GM18858 (cell line): ENCODE measurements at regions not wholly inside any gene's neighbourhood (a gene's known extent, or its start where the extent isn't known, plus 50 kb on each side); places are given as distances from the start of the nearest gene placed in this dataset.
"Not testable (repeated sequence)": the region's sequence is repeated elsewhere in the genome, so short reads cannot be mapped to it uniquely, and the experiment has no call there.

Experiments
- ATAC-seq: cut with Tn5 transposase; IDR thresholded peaks from one replicate; pipeline ENCODE4 v1.9.1; 2021; ENCODE audit not compliant: unreplicated experiment

DNA sequence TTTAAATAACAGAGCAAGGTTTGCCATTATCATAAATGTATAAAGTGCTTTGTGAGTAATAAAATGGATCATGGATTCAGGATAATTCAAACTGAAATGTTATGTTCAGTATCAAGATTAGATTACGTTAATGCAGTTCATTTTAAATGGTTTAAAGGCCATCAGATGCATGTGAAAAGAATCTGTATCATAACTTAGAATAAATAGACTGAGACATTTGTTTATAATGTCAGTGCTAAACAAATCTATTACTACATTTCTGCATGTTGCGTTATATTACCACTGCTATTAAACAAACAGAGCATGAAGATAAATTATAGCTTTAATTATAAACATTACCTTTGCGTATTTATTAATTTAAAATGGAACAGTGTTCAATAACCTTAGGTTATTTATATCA lies 160.2 kb downstream of the TOX3 start:
- no peak for ATAC-seq

DNA sequence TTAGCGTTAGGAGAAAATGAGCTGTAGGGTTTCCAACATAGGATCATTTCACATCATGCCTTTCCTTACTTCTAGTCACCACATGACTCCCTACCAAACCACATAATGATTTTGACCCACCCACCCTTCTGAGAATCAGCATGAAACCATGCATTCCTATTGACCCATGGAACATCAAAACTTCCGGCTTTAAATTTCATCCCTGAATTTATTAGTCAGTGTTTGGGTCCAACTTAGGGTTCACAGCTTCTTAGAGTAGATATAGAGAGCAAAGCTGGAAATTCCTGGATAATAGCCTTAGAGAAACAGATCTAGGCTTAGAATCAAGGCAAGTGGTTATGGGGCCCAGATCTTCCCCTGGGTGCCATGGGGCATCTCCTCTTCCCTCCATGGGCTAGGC lies 162.6 kb downstream of the TOX3 start:
- no peak for ATAC-seq

DNA sequence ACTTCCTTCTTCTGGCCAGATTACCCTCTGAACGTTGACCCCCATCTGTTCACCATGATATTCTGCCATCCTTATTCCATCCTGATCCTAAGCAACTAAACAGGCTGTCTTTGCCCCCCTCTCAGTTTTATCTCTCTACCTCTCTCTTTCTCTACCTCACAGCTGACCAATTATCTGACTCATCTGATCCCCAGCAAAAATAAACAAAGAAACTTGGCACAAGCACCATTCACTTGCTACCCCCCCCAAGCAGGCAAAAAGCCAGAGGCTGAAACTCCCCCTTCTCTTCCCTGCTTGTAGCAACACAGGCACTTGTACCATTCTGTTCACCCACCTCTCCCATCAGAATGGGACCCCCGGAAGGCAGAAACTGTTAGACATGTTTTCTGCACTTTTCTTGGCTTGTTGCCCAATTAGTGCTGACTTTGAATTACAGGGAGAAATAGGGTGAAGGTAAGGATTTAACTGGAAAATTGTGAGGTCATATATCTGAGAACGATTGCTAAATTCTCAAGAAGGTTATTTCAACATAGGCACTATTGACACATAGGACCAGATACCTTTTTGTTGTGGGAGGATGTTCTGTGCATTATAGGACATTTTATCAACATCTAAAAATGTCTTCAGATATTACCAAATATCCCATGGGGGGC lies 163.2 kb downstream of the TOX3 start:
- ATAC-seq = no peak

DNA sequence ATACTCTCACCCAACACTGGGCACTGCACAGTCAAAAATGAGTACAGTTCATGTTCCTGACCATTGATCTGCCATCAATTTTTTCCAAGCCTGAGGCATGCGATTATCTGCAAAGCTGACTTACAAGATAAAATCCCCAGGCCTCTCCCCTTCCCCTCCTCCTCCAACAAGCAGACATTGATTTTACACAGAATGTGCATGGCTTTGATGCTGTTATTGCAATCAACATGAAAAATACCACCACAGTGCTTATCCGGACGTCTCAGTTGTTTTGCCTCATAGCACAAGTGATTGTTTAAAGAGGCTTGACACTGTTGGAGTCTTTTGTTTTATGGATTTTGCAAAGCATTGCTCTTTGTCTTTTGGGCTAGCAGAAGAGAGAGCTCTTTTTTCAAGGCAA lies 163.8 kb downstream of the TOX3 start:
- no peak for ATAC-seq

DNA sequence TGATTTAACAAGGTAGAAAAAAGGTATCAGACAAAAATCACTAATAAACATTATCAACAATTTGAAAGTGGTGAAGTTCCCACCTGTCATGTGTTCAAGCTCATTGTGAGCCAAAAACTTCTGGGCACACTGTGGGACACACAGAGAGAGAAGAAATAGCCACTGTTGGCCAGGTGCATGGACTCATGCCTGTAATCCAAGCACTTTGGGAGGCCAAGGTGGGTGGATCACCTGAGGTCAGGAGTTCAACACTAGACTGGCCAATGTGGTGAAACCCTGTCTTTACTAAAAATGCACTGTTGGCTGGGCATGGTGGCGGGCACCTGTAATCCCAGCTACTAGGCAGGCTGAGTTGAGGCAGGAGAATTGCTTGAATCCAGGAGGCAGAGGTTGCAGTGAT lies 167.4 kb downstream of the TOX3 start:
- ATAC-seq = no peak

DNA sequence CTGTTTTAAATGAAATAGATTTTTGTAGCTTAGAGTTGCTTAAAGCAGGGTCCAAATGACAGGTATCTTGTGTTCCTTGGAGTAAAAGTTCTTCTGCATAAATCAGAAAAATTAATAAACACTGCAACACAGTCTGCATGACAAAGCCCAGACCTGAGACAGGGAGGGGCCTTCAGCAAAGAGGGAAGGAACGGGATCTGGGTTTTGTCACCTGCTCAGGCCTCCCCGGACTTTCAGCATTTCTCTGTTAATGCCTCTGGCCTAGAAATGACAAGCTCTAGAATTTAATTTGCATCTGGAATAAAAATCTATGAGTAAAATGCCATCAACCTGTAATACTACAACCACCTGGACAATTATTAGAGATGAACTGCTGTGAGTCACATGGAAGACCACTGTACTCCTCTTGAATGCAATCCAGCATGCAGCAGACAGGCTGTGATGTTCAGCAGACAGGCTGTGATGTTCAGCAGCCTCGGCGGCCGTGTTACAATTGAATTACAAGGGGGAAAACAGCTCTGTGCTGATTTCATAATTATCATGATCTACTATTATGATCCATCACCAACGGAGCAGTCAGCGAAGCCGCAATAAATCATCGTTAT lies 170.2 kb downstream of the TOX3 start:
- no peak for ATAC-seq

DNA sequence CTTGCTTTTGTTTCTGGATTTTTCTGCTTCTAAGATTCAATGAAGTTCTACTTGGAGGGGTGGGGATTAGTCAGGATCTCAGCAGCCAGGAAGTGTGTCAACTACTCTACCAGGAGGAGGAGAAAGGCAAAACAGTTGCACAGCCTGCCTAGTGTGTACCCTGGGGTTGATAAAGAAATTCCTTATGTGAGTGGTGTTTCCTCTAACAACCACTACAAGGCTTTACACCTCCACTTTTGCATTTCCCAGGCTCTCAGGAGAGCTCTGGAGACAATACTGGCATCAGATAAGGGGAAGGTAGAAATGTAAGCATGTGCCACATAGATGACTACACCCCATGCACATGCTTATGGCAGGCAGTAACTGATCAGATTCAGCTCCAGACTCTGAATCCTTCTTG lies 174.6 kb downstream of the TOX3 start:
- no peak for ATAC-seq

DNA sequence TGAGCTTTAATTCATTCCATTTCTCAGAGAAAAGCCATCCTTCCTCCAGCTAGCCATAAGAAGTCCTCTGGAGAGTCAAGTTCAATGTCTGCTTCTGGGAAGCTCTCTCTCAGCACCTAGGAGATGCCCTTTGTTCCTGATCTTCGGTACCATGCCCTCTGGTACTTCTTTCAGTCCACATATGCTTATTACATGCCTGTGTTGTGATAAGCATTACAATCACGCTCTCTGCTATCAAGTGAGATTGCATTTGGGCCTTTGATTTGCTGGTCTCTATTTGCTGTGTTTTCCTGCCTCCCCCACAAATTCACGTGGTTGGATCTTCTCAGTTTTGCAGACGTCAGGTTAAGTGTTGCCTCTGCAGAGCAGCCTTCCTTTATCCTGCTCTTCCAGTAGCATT lies 178.1 kb downstream of the TOX3 start:
- ATAC-seq = no peak

DNA sequence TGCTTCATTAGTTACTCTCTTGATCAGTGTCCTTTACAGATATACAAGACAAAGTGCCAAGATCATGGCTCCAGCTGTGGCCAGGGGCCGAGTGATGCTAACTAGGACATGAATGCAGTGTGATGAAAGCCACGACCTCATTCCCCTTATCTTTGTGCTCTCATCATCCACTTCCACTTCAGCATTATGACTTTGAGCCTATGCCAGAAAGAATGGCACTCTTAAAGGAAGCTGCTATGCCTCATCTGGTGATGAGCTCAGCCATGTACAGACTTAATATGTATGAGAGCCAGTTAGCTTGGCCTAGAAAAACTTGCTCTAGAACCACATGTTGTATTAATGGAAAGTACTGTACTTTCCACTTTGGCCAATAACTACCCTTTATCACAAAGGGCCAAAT lies 179.1 kb downstream of the TOX3 start:
- no peak for ATAC-seq

DNA sequence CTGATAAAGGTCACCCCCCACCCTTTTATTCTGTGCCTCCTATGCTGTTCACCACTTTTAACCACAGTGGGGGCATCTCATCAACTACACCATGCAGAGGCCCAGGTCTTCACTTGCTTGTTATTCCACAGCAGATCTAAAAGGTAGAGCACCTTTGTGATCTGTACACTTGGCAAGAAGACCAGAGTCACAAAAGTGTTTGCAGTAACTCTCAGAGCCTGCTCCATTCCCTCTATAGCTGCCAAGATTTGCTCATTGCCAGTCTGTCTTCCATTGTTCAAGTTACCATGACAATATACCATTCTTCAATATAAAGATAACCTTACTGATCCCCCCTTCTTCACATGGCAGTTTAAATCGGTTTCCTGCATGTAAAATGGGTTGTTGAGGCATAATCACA lies 180.0 kb downstream of the TOX3 start:
- ATAC-seq = no peak

DNA sequence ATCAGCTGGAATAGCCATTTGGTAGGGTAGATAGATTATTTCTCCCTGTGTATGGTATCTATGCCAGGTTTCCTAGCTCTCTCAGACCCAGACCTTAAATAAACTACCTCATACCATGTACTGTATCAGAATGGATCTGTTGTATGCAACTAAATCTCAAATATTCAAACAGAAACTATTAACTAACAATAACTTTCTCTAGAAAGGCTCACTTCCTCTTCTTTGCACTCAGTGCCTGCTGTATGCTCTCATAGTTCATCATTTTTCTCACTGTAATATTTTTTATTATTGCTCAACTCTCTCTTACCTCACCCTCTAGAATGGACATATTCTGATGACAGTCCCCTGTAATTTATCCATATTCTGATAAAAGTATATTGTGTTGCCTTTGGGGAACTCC lies 182.4 kb downstream of the TOX3 start:
- peak; percentile 83 for ATAC-seq

DNA sequence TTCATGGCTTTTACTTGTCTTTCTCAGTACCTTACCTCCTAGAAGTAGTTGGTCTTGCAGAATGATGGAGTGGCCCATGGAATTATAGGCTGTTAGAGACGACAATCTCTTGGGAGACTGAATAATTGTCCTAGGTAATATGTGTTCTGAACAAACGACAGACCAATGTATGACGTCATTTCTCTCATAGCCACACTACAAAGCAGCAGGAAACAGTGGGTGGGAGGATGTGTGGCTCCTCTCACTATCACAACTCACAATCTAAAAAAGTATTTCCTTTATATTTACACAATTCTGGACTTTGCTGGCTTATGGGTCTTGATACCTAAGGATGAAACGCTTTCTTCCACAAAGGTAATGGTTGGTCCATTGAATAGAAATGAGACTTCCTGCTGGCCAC lies 183.9 kb downstream of the TOX3 start:
- ATAC-seq = no peak

DNA sequence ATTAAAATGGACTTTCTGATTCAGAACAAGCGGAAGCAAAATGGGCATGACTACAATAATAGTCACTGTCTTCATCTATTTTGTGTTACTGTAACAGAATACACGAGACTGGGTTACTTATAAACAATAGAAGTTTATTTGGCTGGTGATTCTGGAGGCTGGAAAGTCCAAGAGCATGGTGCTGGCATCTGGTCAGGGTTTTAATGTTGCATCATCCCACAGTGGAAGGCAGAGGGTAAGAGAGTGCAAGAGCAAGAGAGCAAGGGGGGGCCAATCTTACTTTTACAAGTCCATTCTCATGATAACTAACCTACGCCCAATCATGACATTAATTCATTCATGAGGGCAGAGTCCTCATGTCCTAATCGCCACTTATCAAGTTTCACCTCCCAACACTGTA lies 189.2 kb downstream of the TOX3 start:
- ATAC-seq = no peak

DNA sequence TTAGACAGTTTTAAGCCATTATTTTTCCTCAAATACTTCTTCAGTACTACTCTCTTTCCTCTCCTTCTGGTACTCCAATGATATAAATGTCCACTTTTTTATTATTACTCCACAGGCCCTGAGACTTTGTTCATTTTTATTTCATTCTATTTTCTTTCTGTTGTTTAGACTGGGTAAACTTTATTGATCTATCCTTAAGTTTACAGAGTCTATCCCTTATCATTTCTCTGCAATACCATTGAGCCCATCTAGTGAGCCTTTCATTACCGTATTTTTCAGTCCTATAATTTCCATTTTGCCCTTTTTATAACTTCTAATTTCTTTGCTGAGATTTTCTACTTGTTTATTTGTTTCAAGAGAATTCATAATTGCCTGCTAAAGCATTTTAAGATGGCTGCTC lies 193.7 kb downstream of the TOX3 start:
- no peak for ATAC-seq

DNA sequence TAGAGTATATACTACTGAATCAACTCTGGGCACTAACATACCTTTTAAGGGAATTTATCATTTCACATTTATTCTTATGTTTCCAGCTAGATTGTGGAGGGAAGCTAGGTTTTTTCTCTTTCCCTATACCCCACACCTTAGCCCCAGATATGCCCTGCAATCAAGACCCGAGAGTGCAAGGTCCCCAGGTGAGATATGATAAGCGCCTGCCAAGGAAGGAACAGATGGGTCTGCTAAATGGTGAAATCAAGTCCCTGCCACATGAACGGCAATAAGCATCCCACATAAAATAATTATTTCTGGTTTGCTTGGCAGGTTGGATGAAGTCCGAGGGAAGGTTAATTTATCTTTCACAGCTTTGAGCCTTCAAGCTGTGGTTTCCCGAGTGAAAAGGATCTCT lies 195.5 kb downstream of the TOX3 start:
- no peak for ATAC-seq

DNA sequence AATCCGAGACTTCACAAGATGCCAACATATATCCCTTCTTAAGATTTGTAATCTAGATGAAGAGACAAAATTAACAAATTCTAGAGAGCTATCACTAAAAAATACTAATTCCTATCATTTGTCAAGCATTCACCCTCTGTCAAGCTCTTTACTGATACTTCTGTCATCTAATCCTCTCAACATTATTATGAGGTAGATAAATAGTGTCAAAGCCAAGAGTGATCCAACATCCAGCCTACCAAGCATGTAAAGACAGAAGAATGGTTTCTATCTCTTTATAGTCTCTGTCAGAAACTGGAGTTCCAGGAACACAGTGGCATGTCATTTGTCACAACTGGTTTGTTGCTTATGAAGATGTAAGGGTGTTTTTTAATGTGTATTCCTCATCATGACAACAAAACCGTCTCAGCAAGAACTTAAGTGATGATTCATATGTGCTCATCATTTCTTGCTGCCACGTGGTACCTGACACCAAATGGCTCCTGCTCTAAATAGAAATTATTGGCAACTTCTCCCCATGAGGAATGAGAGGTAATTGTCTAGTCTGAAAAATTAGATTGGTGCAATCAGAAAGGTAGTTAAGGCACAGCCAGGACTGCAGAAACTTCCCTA lies 196.8 kb downstream of the TOX3 start:
- ATAC-seq = no peak

DNA sequence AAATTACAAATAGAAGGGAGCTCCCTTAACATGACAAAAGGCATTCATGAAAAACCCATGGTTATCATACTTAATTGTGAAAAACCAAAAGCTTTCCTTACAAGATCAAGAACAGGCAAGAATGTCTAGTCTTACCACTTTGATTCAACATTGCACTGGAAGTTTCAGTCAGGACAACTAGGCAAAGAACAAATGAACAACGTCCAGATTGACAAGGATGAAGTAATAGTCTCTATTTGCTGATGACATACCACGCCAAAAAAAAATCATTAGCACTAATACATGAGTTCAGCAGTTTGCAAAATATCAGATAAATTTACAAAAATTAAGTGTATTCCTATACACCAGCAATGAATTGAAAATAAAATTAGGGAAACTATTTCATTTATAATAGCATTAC lies 200.2 kb downstream of the TOX3 start:
- no peak for ATAC-seq

DNA sequence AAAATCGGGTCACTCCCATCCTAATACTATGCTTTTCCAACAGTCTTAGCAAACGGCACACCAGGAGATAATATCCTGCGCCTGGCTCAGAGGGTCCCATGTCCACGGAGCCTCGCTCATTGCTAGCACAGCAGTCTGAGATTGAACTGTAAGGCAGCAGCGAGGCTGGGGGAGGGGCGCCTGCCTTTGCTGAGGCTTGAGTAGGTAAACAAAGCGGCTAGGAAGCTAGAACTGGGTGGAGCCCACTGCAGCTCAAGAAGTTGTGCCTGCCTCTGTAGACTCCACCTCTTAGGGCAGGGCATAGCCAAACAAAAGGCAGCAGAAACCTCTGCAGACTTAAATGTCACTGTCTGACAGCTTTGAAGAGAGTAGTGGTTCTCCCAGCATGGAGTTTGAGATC lies 213.3 kb downstream of the TOX3 start:
- not testable (repeated sequence) for ATAC-seq

DNA sequence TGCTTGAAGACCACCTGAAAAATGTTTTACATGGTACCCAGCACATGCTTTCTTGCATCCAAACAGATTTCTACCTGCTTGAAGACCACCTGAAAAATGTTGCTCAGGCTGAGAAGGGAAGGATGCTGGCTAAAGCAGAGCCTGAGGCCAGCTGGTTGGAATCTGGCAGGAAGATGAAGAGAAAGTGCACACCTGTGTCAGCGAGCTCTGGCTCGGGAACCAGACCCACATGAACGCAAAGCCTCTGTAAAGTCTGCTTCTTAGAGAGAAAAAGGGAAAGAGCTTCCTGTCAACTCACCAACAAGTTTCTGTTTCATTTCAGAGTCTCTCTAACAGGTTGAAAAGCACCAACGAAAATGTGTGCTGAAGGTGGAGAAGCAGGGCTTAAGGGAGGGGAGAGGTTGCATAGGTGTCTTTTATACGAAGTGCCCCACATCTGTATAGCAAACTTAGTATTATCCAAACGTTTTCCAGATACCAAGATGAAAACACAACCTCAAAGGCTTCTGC lies 226.0 kb downstream of the TOX3 start:
- ATAC-seq = no peak

DNA sequence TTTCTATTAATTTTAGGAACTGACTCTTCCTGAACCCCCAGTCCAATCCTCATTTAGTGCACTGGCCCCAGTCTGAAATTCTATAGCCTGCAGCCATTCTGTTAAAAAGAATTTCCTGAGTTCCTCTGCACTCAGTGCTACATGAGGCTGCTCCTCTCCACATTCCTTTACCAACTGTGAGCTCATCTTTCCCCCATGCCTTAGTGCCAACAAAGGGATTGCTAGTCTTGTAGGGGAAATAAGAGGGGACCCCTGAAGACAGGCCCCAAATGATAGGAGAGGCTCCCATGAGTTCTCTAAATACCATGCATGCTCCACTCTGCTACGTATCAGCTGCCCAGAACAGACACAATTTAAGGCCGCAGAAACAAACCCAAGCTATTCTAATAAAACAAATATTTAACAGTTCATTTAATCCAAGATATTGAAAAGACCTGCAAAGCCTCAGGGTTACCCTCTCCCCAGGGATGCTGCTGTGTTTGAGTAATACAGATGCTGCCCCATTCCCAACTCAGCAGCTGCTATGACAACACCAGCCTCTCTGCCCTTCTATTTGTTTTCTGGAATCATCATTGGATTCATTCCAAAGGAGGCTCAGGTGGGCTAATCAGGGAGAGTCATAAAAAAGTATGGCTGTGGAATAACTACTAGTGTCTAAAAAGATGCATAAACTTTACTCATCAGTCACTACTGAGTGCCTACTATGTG lies 228.5 kb downstream of the TOX3 start:
- ATAC-seq = no peak

DNA sequence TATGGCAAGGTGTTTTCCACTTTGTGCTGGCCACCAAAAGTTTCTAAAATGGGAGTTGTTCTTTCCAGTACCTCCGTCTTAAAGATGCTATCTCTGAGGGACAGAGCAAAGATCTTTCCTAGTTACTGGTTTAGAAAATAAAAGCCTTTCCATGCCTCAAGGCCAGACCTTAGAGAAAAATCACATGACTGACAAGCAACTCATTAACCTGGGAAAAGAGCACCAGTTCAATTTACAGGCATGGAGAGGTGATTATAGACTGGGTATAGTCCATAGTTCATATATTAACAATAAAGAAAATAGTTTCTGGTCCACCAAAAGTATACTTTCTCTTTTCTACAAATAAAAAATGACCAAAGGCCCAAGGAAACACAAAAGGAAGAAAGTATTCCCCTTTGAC lies 230.7 kb downstream of the TOX3 start:
- ATAC-seq = no peak

DNA sequence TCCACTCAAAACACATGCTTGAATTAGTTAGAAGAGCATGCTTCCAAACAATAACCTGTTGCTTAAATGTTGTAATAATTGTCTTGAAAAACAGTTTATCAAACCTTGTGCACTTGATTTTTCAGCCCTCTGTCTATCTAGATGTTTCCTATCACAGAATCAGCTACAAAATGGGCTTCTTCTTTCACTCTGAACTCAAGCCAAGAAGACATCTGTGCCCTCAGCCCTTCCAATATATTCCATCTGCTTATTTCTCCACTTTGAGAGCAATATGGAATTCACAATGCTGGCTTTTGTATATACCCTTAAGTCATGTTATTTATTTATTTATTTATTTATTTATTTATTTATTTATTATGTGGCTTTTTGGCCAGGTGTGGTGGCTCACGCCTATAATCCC lies 234.2 kb downstream of the TOX3 start:
- ATAC-seq = no peak
